ENCODE measurements at regions not wholly inside any gene's neighbourhood (a gene's known extent, or its start where the extent isn't known, plus 50 kb on each side); places are given as distances from the start of the nearest gene placed in this dataset.

- TF ChIP-seq FOS (IDR thresholded peaks at IDR 0.05; ENCODE audit: borderline replicate concordance, insufficient read depth, low read length): no peak
- no peak for TF ChIP-seq POLR2A (IDR thresholded peaks at IDR 0.05; ENCODE audit: low read depth, low read length)
- TF ChIP-seq MAX (IDR thresholded peaks at IDR 0.05; ENCODE audit: insufficient read depth, insufficient read length): no peak
- no peak for TF ChIP-seq MYC (IDR thresholded peaks at IDR 0.05; ENCODE audit: low read depth, low read length)
- TF ChIP-seq EZH2 (IDR thresholded peaks at IDR 0.05; ENCODE audit: borderline replicate concordance, low read depth, low read length, severe bottlenecking): no peak
- TF ChIP-seq JUN (IDR thresholded peaks at IDR 0.05; ENCODE audit: borderline replicate concordance, insufficient read depth, insufficient read length, low read depth): no peak
- no peak for TF ChIP-seq CTCF (IDR thresholded peaks at IDR 0.05; ENCODE audit: extremely low read depth in 1 of 2, insufficient read depth in 1 of 2, low read depth in 1 of 2, low read length in 2 of 2)
- no peak for TF ChIP-seq POLR2AphosphoS5 (IDR thresholded peaks at IDR 0.05; ENCODE audit: insufficient read depth, low read depth, low read length)
- TF ChIP-seq GATA2 (IDR thresholded peaks at IDR 0.05; ENCODE audit: insufficient read depth, insufficient read length, low read depth, low read length): no peak
- no peaks in the 10 kb centered on the region for H4K20me1 ChIP-seq (replicated peaks; ENCODE audit: control insufficient read depth, extremely low read depth, insufficient read depth, low read length)
- no peaks in the 10 kb centered on the region for H3K79me2 ChIP-seq (ENCODE audit: control insufficient read depth, insufficient read depth, low read length)
- intact Hi-C loops (cut with micrococcal nuclease) (no loop called here), dilution Hi-C loops (cut with MboI; ENCODE audit: extremely low pct_ligation_motif_present, low sequenced_read_pairs) (no loop called here)
- no peak overlapping the region for H3K4me3 ChIP-seq (replicated peaks in 1 of 3; ENCODE audit: insufficient read depth in 1 of 3, low read depth in 1 of 3, low read length in 3 of 3)
- FAIRE-seq: no peak
- no peaks in the 10 kb centered on the region for H3K9me1 ChIP-seq (replicated peaks; ENCODE audit: control insufficient read depth, extremely low read depth, insufficient read depth, low read length)
- no peaks in the 10 kb centered on the region for H3K36me3 ChIP-seq (ENCODE audit: control insufficient read depth in 2 of 2, extremely low read depth in 1 of 2, insufficient read depth in 2 of 2, low read length in 2 of 2)
- peaks cover 2% of the 10 kb centered on the region for H3K9me3 ChIP-seq (replicated peaks; ENCODE audit: control insufficient read depth, insufficient read depth, low read length)
- H3K27me3 ChIP-seq (ENCODE audit: control insufficient read depth in 2 of 2, insufficient read depth in 2 of 2, low read length in 2 of 2): no peaks in the 10 kb centered on the region
- CTCF ChIA-PET: no interaction called here
- no peak overlapping the region for H3K9ac ChIP-seq (replicated peaks; ENCODE audit: extremely low read depth, insufficient read depth, low read length)
- POLR2A ChIA-PET: no interaction called here
- H3K27ac ChIP-seq (ENCODE audit: insufficient read depth, low read depth, low read length): no peak overlapping the region
- no peak for DNase-seq (ENCODE audit: low read depth, low spot score)
- H3K4me1 ChIP-seq (ENCODE audit: control insufficient read depth, extremely low read depth, insufficient read depth, low read length): no peaks in the 10 kb centered on the region
- BruUV-seq (replicated peaks): no TSS peak
- H2AFZ ChIP-seq (ENCODE audit: low read depth, low read length): no peak overlapping the region
- no peak overlapping the region for H3K4me2 ChIP-seq (ENCODE audit: insufficient read depth, low read length)
Measured at GRCh38 chr4:171142639-171143038, 670.6 kb upstream of the GALNTL6 start.
